GM18861 (cell line): ENCODE measurements at regions not wholly inside any gene's neighbourhood (a gene's known extent, or its start where the extent isn't known, plus 50 kb on each side); places are given as distances from the start of the nearest gene placed in this dataset.

Experiments used
- ATAC-seq: cut with Tn5 transposase; IDR thresholded peaks from one replicate; pipeline ENCODE4 v1.9.1; 2021; ENCODE audit not compliant: unreplicated experiment

- ATAC-seq = no peak
These were observed 301.0 kb upstream of the UMPS start for GRCh38 chr3:124429129-124429815.

DNA sequence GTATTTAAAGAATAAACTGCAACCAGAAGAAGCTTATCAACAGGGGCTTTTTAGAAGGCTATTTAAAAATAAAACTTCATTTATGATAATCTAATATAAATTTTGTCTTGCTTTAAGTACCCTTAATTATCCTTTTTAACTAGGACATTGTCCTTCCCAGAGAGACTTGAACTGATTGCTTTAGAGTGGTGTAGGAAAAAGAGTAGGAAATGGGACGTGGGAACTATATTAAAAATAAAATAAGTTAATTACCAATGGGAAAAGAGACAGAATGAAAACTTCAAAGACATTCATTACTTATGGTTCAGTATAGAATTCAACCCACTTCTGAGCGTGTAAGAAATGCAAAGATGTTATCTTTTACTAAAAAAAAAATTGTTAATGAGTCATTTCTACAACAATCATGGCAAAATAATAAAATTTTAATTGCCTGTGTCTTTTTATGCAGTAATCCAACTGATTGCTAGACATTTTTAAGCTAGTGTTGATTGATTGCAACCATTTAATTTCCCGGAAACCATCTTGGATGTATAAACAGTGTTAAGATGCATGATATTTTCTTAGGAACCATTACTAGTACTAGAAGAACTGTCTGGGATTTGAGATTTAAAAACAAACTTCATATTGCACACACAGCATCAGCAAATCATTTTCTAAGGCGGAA is 298.8 kb upstream of the UMPS start:
- no peak for ATAC-seq

DNA sequence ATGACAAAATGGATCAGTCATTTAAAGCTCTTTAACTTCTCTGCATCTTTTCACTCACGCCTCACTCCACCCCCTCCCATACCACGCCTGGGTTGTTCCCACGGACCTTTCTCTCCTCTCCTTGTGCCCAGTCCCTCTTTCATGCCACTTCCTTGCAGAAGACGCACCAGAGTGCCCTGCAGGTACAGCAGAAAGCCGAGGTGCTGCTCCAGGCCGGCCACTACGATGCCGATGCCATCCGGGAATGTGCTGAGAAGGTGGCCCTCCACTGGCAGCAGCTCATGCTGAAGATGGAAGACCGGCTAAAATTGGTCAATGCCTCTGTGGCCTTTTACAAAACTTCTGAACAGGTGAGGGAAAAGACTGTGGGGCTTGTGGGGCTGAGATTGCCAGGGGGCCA is 296.1 kb upstream of the UMPS start:
- ATAC-seq = no peak

DNA sequence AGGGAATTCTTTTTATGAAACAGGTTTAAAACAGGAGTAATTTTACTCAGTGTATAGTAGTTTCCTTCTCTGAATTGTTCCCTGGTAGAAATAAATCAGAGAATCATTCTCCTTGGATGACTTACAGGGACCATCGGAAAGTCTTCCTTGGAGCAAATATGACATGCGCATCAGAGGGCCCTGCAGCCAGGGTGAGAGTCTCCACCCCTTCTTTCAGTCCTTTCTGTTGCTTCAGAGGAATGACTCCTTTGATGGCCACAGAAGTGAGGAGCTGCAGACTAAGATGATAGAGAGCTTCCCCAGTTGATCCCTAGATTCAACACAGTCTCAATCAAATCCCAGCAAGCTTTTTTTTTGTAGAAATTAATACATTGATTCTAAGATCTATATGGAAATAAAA is 294.8 kb upstream of the UMPS start:
- ATAC-seq = no peak

DNA sequence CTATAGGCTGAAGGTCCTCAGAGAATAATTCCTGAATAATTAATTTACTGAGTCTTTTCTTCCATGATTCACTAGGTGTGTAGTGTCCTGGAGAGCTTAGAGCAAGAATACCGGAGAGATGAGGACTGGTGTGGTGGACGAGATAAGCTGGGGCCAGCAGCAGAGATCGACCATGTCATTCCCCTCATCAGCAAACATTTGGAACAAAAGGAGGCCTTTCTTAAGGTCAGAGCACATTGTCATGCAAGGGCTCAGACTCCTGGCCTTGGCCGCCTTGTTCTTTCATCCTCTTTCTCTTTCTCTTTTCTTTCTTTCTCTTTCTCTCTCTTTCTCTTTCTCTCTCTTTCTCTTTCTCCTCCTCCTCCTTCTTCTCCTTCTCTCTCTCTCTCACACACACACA is 291.4 kb upstream of the UMPS start:
- no peak for ATAC-seq

DNA sequence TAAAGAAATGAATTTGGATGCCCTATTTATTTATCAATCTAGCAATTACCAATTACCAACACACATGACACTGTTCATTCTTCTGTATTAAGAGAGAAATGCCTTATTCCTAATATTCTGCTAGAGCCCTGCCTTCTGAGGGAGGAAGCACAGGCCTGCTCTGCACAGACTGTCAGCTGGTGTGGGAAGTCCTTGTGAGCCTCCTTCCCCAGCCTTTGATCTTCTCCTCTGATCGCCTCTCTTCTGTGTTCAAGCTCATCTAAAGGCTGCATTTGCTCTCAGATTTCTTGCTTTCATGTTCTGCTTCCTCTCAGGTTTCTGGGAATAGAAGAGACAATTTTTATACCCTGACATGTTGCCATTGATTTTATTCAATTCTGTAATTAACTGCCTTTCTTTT is 290.6 kb upstream of the UMPS start:
- no peak for ATAC-seq

- ATAC-seq = no peak
These were observed 288.5 kb upstream of the UMPS start for GRCh38 chr3:124441766-124442165.

DNA sequence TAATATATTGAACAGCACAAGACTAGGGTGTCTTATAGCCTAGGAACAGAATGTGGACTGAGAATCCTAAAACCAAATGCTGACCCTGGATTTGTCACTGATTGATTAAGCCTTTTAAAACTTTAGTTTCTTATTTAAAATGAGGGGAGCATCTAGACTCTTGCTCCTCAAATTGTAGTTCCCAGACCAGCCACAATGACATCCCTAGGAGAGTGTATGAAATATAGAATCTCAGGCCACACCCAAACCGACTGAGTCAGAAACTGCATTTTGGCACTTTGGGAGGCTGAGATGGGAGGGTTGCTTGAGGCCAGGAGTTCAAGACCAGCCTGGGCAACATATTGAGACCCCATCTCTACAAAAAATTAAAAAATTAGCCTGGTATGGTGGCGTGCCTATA is 287.8 kb upstream of the UMPS start:
- no peak for ATAC-seq

DNA sequence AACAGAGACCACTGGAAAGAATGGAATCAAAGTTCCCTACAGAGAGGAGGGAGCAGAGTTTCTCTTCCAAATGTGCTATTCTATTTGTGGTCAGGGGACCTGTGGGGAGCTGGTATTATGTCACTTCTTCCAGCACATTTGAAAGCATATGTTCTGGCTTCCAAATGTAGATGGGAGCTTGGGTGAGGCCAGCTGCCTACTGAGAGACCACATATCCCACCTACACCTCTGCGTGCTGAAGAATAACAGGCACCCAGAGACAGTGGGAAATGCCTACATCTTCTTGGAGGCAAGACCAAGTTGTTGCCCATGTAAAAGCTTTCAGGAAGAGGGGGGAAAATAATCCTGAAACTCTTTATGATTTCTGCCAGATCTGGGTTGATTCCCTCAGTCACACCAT is 286.8 kb upstream of the UMPS start:
- no peak for ATAC-seq

DNA sequence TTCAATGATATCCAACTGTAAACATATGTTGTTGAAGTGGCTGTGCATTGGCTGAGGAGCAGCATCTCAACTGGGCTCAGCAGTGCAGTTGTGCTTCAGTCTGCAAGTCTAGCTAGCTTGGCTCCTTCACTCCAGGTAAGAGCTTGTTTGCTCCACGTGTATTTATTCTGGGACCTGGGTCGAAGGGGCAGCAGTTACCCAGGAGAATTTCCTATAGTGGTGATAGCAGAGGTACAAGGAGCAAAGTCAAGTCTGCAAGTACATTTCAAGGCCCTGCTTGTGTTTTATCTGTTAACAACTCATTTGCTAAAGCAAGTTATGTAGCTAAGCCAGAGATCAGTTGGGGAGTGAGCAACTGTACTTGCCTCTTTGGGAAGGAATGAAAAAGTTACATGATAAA is 286.2 kb upstream of the UMPS start:
- no peak for ATAC-seq

GRCh38 chr3:124444896-124445295 is 285.4 kb upstream of the UMPS start:
- ATAC-seq = no peak

DNA sequence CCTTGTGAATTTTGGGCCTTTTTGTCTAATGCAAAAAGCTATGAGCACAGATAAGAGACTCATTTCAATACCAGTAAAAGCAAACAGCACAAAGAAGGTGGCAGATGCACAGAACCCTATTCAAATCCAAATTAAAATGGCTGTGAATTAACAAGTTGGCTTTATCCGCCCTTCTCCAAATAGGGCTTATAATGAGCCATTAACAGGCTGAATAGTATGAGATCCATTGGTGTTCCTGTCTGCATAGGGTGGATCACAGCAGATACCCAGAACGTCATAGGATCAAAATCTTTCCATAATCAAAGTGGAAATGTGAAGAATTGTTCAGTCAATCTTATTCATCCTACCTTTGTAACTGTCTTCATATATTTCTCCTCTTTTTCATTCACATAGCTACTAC is 282.4 kb upstream of the UMPS start:
- no peak for ATAC-seq

DNA sequence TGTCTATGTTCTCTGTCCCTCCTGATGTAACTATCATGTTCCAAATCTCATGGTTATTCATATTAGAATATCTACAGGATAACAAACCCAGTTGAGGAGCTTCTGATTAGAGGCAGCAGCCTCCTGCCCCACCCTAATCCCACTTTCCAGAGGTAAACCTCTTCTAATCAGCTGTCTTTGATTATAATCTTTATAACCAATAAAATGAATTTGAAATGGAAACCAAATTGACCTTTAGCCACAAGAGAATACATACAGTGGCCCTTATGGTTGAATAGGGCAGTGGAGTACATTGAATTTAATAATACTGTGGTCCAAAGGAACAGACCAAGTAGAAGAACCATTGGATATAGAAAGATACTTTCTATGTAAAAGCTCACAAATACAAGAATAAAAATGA is 281.3 kb upstream of the UMPS start:
- ATAC-seq = no peak

DNA sequence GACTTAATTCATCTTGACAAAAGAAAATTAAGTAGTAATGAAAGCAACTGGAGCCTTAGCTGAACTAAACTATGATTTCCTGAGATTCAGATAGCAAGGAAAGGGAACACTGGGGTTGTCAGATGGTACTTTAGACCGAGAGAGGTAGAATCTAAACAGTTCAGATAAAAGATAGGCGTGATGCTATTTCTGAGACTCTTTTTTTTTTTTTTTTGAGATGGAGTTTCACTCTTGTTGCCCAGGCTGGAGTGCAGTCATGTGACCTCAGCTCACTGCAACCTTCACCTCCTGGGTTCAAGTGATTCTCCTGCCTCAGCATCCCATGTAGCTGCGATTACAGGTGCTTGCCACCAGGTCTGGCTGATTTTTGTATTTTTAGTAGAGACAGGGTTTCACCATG is 279.9 kb upstream of the UMPS start:
- ATAC-seq = no peak

- ATAC-seq = peak; percentile 75
These were observed 278.5 kb upstream of the UMPS start for GRCh38 chr3:124451630-124452317.

DNA sequence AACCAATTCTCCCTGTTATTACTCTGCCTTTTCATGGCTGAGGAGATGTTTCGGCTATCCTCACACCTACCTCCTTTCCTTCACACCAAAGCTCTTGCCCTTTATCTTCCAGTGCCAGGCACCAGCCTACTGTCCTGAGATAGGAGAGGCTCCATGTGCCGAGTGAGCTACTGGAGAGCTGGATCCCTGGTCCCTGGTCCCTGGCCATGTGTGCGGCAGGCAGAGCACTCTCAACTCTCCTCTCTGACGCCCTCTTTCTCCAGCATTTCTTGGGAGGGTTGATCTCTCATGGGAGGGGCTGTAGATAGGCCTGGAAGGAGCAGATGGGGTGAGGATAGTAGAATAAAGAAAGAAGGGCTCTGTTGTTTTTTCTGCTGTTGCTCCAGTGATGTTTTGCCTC is 277.1 kb upstream of the UMPS start:
- ATAC-seq = no peak

GRCh38 chr3:124455891-124456290 is 274.4 kb upstream of the UMPS start:
- ATAC-seq = no peak

DNA sequence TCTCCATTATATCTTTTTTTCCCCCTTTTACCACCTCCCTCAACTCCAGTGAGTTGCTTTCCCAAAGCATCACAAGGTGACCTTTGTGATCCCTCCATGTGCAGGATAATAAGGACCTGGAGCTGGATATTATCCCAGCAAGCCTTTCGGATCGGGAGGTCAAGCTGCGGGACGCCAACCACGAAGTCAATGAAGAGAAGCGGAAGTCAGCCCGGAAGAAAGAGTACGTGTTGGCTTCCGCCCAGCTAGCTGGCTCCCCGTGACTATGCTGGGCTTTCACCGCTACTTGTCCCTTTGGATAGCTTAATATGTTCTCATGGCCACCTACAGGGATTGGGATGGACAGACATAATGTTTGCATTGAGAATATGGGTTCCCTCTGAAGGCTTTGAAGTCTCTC is 273.7 kb upstream of the UMPS start:
- ATAC-seq = no peak

- no peak for ATAC-seq
These were observed 270.6 kb upstream of the UMPS start for GRCh38 chr3:124459678-124460077.

DNA sequence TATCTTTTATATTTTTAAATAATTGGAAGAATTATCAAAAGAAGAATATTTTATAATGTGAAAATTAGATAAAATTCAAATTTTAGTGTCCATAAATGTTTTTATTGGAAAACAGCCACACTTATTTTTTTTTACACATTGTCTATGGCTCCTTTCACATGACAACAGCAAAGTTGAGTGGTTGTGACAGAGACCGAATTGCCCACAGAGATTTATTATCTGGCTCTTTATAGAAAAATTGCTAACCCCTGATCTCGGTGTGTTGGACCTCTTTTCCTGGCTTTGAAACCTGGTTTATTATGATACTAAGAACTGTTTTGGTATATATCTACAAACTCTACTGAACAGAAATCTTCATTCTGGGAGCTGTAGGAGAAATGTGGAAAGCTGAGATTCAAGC is 269.1 kb upstream of the UMPS start:
- no peak for ATAC-seq

DNA sequence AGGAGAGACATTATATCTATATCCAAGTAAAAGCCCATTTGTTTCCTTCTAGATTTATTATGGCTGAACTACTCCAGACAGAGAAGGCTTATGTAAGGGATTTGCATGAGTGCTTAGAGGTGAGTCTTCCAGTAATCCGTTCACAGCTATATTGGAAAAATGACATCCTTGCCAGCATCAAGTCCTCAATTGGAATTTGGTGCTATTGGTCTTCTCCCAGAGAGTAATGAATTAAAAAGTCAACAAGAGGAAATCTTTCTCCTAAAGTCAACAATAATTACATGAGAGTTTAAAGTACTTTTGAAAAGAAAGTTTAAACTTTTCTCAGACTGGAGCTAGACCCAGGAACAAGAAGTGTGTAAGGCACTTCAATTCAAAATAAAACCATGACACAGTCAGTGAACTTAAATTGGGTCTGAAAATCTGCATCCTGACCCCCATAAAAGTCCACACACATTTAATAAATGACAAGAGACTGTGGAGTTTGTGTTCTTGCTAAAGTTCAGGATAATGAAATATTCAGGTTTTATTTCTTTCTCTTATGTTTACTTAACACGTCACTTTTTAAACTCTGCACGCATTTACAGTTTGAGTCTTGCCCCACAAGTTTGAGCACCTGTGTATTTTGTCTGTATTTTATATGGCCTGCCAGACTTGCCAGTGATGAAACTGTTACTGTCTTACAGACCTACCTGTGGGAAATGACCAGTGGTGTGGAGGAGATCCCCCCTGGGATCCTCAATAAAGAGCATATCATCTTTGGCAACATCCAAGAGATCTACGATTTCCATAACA is 268.2 kb upstream of the UMPS start:
- ATAC-seq = no peak

- no peak for ATAC-seq
These were observed 267.0 kb upstream of the UMPS start for GRCh38 chr3:124463234-124463633.
